ENCODE measurements at regions not wholly inside any gene's neighbourhood (a gene's known extent, or its start where the extent isn't known, plus 50 kb on each side); places are given as distances from the start of the nearest gene placed in this dataset.

GRCh38 chr13:61466280-61466679 is 50.6 kb upstream of the PCDH20 start:
- no peaks in the 10 kb centered on the region for H3K4me1 Mint-ChIP-seq (ENCODE audit: low read depth)
- no peak overlapping the region for H3K4me3 Mint-ChIP-seq
- no peaks in the 10 kb centered on the region for H3K9me3 Mint-ChIP-seq
- H3K27ac Mint-ChIP-seq = no peak overlapping the region
- H3K36me3 Mint-ChIP-seq (ENCODE audit: low read depth) = no peaks in the 10 kb centered on the region
- DNase-seq (ENCODE audit: low spot score) = no peak
- no peaks in the 10 kb centered on the region for H3K27me3 Mint-ChIP-seq (ENCODE audit: low read depth)
